GM19035 (cell line): ENCODE measurements at regions not wholly inside any gene's neighbourhood (a gene's known extent, or its start where the extent isn't known, plus 50 kb on each side); places are given as distances from the start of the nearest gene placed in this dataset.

Experiments used
- ATAC-seq: cut with Tn5 transposase; IDR thresholded peaks from one replicate; pipeline ENCODE4 v1.9.1; 2021; ENCODE audit not compliant: unreplicated experiment

- no peak for ATAC-seq
Observed at GRCh38 chr11:13907678-13908077, 54.8 kb upstream of the SPON1 start.

- ATAC-seq: no peak
Observed at GRCh38 chr11:13908535-13908934, 54.0 kb upstream of the SPON1 start.
